Esophagus muscularis mucosa (tissue), 4 donors: ENCODE measurements at regions not wholly inside any gene's neighbourhood (a gene's known extent, or its start where the extent isn't known, plus 50 kb on each side); places are given as distances from the start of the nearest gene placed in this dataset.

ENCODE experiments used
- DNase-seq: peaks from one replicate; pipeline ENCODE4 v3.0.0-alpha.2; 2017; ENCODE audit errors: extremely low spot score
- H3K27ac ChIP-seq, 4 donors: fragments of 200-600 bp; sonication (generic); replicated peaks in 1 of 4; 1 replicate in 3 of 4; 2 replicates in 1 of 4; pipeline ENCODE4 v1.5.1; 2016 to 2019; ENCODE audit warnings: mild to moderate bottlenecking in 1 of 4
- H3K27me3 ChIP-seq, 4 donors: fragments of 200-600 bp; sonication (generic); one replicate each; pipeline versions ENCODE4 v1.5.1 to v1.6.0; 2016 to 2019
- H3K36me3 ChIP-seq, 4 donors: fragments of 200-600 bp; sonication (generic); one replicate each; pipeline ENCODE4 v1.5.1; 2016 to 2019
- H3K4me1 ChIP-seq, 4 donors: fragments of 200-600 bp; sonication (generic); one replicate each; pipeline ENCODE4 v1.5.1; 2016 to 2019
- H3K4me3 ChIP-seq, 4 donors: fragments of 200-600 bp; sonication (generic); 1 replicate in 2 of 4; 2 replicates in 2 of 4; pipeline ENCODE4 v1.5.1; 2016 to 2019; ENCODE audit warnings: mild to moderate bottlenecking in 4 of 4, moderate library complexity in 1 of 4
- H3K9me3 ChIP-seq, 4 donors: fragments of 200-600 bp; sonication (generic); 1 replicate in 3 of 4; 2 replicates in 1 of 4; pipeline ENCODE4 v1.5.1; 2016 to 2019
- CTCF ChIP-seq, 3 experiments: fragments of 200-600 bp in 2 of 3; fragments of 450-650 bp in 1 of 3; sonication (generic) in 2 of 3; IDR thresholded peaks; one replicate each; pipeline ENCODE4 v1.5.1; 2017 to 2019; ENCODE audit warnings: antibody characterized with exemption in 3 of 3, mild to moderate bottlenecking in 2 of 3, moderate library complexity in 1 of 3
- EP300 ChIP-seq: sonication (generic); formaldehyde crosslinking; IDR thresholded peaks from one replicate; pipeline ENCODE4 v1.6.1; 2017; ENCODE audit warnings: antibody characterized with exemption
- POLR2A ChIP-seq: fragments of 450-650 bp; IDR thresholded peaks from one replicate; pipeline ENCODE4 v1.6.1; 2017; ENCODE audit warnings: antibody characterized with exemption, moderate library complexity, mild to moderate bottlenecking, low read depth
- POLR2AphosphoS5 ChIP-seq, 2 donors: sonication (generic); formaldehyde crosslinking; IDR thresholded peaks; one replicate each; pipeline ENCODE4 v1.6.1; 2017; ENCODE audit warnings: antibody characterized with exemption in 2 of 2
- WGBS: methylation state at CpG from one replicate; pipeline ENCODE4 v1.1.5; 2018; 5-methylcytosine and 5-hydroxymethylcytosine counted together
- intact Hi-C: fragments of 100-400 bp; cut with DNase I; formaldehyde crosslinking; loops from one replicate; pipeline ENCODE4 v1.15.1; 2023

GRCh38 chr11:106187860-106188456 is 110.5 kb downstream of the AASDHPPT start:
- Histone ChIP-seq H3K4me1 (no peaks in the 10 kb centered on the region), H3K27ac (no peak overlapping the region), H3K9me3 (no peaks in the 10 kb centered on the region), H3K36me3 (no peaks in the 10 kb centered on the region), H3K27me3 (no peaks in the 10 kb centered on the region), H3K4me3 (no peak overlapping the region)
- 45% methylated on average over 2 of the region's 2 CpGs for WGBS
- TF ChIP-seq POLR2A (no peak), CTCF (IDR thresholded peaks at IDR 0.05) (no peak), EP300 (no peak), POLR2AphosphoS5 (IDR thresholded peaks at IDR 0.05) (no peak)
- DNase-seq: no peak
- intact Hi-C loops: no loop called here

- Histone ChIP-seq H3K4me3 (no peak overlapping the region), H3K27me3 (no peaks in the 10 kb centered on the region), H3K9me3 (no peaks in the 10 kb centered on the region), H3K36me3 (no peaks in the 10 kb centered on the region), H3K4me1 (no peaks in the 10 kb centered on the region), H3K27ac (no peak overlapping the region)
- no peak for TF ChIP-seq EP300
- TF ChIP-seq CTCF (IDR thresholded peaks at IDR 0.05): no peak
- no peak for TF ChIP-seq POLR2A
- TF ChIP-seq POLR2AphosphoS5 (IDR thresholded peaks at IDR 0.05): no peak
- intact Hi-C loops: no loop called here
- DNase-seq: no peak
- 50% methylated on average over 2 of the region's 2 CpGs for WGBS
Observed at GRCh38 chr11:106193956-106194355, 116.5 kb downstream of the AASDHPPT start.

GRCh38 chr11:106197438-106197837 is 120.0 kb downstream of the AASDHPPT start:
- Histone ChIP-seq H3K27me3 (no peaks in the 10 kb centered on the region), H3K9me3 (no peaks in the 10 kb centered on the region), H3K27ac (no peak overlapping the region), H3K4me1 (no peaks in the 10 kb centered on the region), H3K4me3 (no peak overlapping the region), H3K36me3 (no peaks in the 10 kb centered on the region)
- intact Hi-C loops: no loop called here
- TF ChIP-seq EP300 (no peak), CTCF (IDR thresholded peaks at IDR 0.05) (no peak)
- no peak for DNase-seq

GRCh38 chr11:106202935-106203620 is 125.6 kb downstream of the AASDHPPT start:
- DNase-seq: no peak
- no peak for TF ChIP-seq CTCF (IDR thresholded peaks at IDR 0.05)
- no peak for TF ChIP-seq POLR2AphosphoS5 (IDR thresholded peaks at IDR 0.05)
- no peak for TF ChIP-seq POLR2A
- TF ChIP-seq EP300: no peak
- Histone ChIP-seq H3K36me3 (no peaks in the 10 kb centered on the region), H3K27me3 (no peaks in the 10 kb centered on the region), H3K27ac (no peak overlapping the region), H3K4me3 (no peak overlapping the region), H3K9me3 (no peaks in the 10 kb centered on the region), H3K4me1 (no peaks in the 10 kb centered on the region)
- intact Hi-C loops: no loop called here
- 88% methylated on average over 1 of the region's 1 CpG for WGBS

- Histone ChIP-seq H3K27ac (no peak overlapping the region), H3K4me1 (no peaks in the 10 kb centered on the region), H3K9me3 (no peaks in the 10 kb centered on the region), H3K27me3 (no peaks in the 10 kb centered on the region), H3K4me3 (no peak overlapping the region), H3K36me3 (no peaks in the 10 kb centered on the region)
- intact Hi-C loops: no loop called here
- no peak for DNase-seq
- TF ChIP-seq POLR2AphosphoS5 (IDR thresholded peaks at IDR 0.05): no peak
- no peak for TF ChIP-seq POLR2A
- TF ChIP-seq CTCF (IDR thresholded peaks at IDR 0.05): no peak
- TF ChIP-seq EP300: no peak
- WGBS: 60% methylated on average over 6 of the region's 6 CpGs
Observed at GRCh38 chr11:106208760-106209159, 131.3 kb downstream of the AASDHPPT start.
